ENCODE measurements at regions not wholly inside any gene's neighbourhood (a gene's known extent, or its start where the extent isn't known, plus 50 kb on each side); places are given as distances from the start of the nearest gene placed in this dataset.
"Not testable (repeated sequence)": the region's sequence is repeated elsewhere in the genome, so short reads cannot be mapped to it uniquely, and the experiment has no call there.

DNA sequence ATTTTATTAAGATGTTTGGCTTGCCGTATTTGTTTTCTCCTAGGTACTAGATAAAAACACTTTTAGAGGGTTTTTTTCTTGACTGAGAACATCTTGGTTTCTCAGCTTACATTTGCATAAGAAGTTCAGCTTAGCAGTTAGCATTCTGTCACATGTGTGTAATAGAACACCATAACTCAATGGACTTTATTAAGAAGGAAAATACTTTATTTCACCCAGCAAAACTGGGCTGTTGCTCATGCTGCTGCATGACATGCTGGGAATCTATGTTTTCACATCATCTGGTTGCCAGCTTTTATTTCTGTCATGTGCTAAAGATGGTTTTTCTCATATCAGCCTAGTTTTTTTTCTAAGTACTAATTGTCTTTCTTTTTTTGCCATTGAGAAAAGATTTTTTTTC is 144.6 kb downstream of the UTRN start:
- no peak overlapping the region for H2AFZ ChIP-seq (ENCODE audit: low read length)
- no peak overlapping the region for H2AK5ac ChIP-seq (ENCODE audit: insufficient read length, low read length)
- H3T11ph ChIP-seq (ENCODE audit: low read length): no peak overlapping the region
- Mint-ChIP-seq H3K36me3 (ENCODE audit: insufficient read depth in 1 of 3, low read depth in 3 of 3) (peaks cover 11 to 45% (median 34%) of the 10 kb centered on the region in 3 experiments), H3K9me3 (peaks cover 3 to 9% of the 10 kb centered on the region in 2 experiments; a peak in 4 of 5 replicates), H3K27me3 (ENCODE audit: low read depth) (no peaks in the 10 kb centered on the region), H3K27ac (no peak overlapping the region), H3K4me1 (no peaks in the 10 kb centered on the region), H3K4me3 (no peak overlapping the region)
- H3K4ac ChIP-seq (ENCODE audit: low read depth, low read length): no peak overlapping the region
- no peak overlapping the region for H3K23ac ChIP-seq (ENCODE audit: insufficient read length, low read depth, low read length)
- H3K18ac ChIP-seq (ENCODE audit: insufficient read length, low read depth, low read length): no peak overlapping the region
- H3K9ac ChIP-seq (ENCODE audit: extremely low read depth, insufficient read length, low read length): no peak overlapping the region
- H3K23me2 ChIP-seq (ENCODE audit: insufficient read length, low read depth, low read length, poor library complexity, severe bottlenecking): no peaks in the 10 kb centered on the region
- H3K4me1 ChIP-seq (ENCODE audit: insufficient read depth, low read length): no peaks in the 10 kb centered on the region
- no peaks in the 10 kb centered on the region for H3K27me3 ChIP-seq (ENCODE audit: insufficient read depth, low read length)
- no peak overlapping the region for H3K56ac ChIP-seq (ENCODE audit: insufficient read length, low read depth, low read length)
- no peak overlapping the region for H4K91ac ChIP-seq (ENCODE audit: insufficient read length, low read depth, low read length)
- H3K4me2 ChIP-seq (ENCODE audit: insufficient read depth, insufficient read length, low read length): no peak overlapping the region
- no peak overlapping the region for H2BK20ac ChIP-seq (ENCODE audit: low read depth, low read length, poor library complexity, severe bottlenecking)
- no peak overlapping the region for H4K8ac ChIP-seq (replicated peaks; ENCODE audit: insufficient read length, low read depth, low read length)
- no peaks in the 10 kb centered on the region for H3K79me2 ChIP-seq (ENCODE audit: insufficient read depth, low read length)
- no peaks in the 10 kb centered on the region for H4K20me1 ChIP-seq (ENCODE audit: control insufficient read depth, insufficient read depth, insufficient read length)
- no peak overlapping the region for H2BK15ac ChIP-seq (ENCODE audit: low read depth, low read length)
- no peak overlapping the region for H4K5ac ChIP-seq (ENCODE audit: insufficient read length, low read depth, low read length)
- H3K14ac ChIP-seq (ENCODE audit: insufficient read depth, low read length): no peak overlapping the region
- no peaks in the 10 kb centered on the region for H3K9me3 ChIP-seq (ENCODE audit: control insufficient read depth, low read depth, low read length)
- H3K27ac ChIP-seq (ENCODE audit: insufficient read length, low read depth, low read length): no peak overlapping the region
- DNase-seq: no peak
- TF ChIP-seq, protein P1, sequence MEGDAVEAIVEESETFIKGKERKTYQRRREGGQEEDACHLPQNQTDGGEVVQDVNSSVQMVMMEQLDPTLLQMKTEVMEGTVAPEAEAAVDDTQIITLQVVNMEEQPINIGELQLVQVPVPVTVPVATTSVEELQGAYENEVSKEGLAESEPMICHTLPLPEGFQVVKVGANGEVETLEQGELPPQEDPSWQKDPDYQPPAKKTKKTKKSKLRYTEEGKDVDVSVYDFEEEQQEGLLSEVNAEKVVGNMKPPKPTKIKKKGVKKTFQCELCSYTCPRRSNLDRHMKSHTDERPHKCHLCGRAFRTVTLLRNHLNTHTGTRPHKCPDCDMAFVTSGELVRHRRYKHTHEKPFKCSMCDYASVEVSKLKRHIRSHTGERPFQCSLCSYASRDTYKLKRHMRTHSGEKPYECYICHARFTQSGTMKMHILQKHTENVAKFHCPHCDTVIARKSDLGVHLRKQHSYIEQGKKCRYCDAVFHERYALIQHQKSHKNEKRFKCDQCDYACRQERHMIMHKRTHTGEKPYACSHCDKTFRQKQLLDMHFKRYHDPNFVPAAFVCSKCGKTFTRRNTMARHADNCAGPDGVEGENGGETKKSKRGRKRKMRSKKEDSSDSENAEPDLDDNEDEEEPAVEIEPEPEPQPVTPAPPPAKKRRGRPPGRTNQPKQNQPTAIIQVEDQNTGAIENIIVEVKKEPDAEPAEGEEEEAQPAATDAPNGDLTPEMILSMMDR (conservative IDR thresholded peaks at IDR 0.05): no peak
- WGBS (ENCODE audit: extremely low coverage, insufficient read length, low lambda C conversion rate): no CpG with 5 or more reads among the region's 1 CpG
- H2BK12ac ChIP-seq (ENCODE audit: insufficient read length, low read depth, low read length): no peak overlapping the region
- H2BK5ac ChIP-seq (ENCODE audit: insufficient read length, low read length): no peak overlapping the region
- no peaks in the 10 kb centered on the region for H3K79me1 ChIP-seq (ENCODE audit: insufficient read depth, low read depth, low read length, poor library complexity, severe bottlenecking)
- no peak overlapping the region for H2BK120ac ChIP-seq (ENCODE audit: low read depth, low read length, poor library complexity, severe bottlenecking)

DNA sequence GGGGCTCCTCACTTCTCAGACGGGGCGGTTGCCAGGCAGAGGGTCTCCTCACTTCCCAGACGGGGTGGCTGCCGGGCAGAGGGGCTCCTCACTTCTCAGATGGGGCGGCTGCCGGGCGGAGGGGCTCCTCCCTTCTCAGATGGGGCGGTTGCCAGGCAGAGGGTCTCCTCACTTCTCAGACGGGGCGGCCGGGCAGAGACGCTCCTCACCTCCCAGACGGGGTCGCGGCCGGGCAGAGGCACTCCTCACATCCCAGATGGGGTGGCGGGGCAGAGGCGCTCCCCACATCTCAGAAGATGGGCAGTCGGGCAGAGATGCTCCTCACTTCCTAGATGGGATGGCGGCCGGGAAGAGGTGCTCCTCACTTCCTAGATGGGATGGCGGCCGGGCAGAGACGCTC is 148.3 kb downstream of the UTRN start:
- not testable (repeated sequence) for H3K79me2 ChIP-seq (ENCODE audit: insufficient read depth, low read length); H4K5ac ChIP-seq (ENCODE audit: insufficient read length, low read depth, low read length); H2BK12ac ChIP-seq (ENCODE audit: insufficient read length, low read depth, low read length); H2BK5ac ChIP-seq (ENCODE audit: insufficient read length, low read length); DNase-seq; H2AK5ac ChIP-seq (ENCODE audit: insufficient read length, low read length); H3K9me3 Mint-ChIP-seq; H2BK20ac ChIP-seq (ENCODE audit: low read depth, low read length, poor library complexity, severe bottlenecking); H3K27me3 Mint-ChIP-seq (ENCODE audit: low read depth); H3K14ac ChIP-seq (ENCODE audit: insufficient read depth, low read length); H2BK120ac ChIP-seq (ENCODE audit: low read depth, low read length, poor library complexity, severe bottlenecking); H3K4me2 ChIP-seq (ENCODE audit: insufficient read depth, insufficient read length, low read length); H3K23ac ChIP-seq (ENCODE audit: insufficient read length, low read depth, low read length); H3K27me3 ChIP-seq (ENCODE audit: insufficient read depth, low read length); H3K27ac ChIP-seq (ENCODE audit: insufficient read length, low read depth, low read length); H4K20me1 ChIP-seq (ENCODE audit: control insufficient read depth, insufficient read depth, insufficient read length); H3K56ac ChIP-seq (ENCODE audit: insufficient read length, low read depth, low read length); H3K9ac ChIP-seq (ENCODE audit: extremely low read depth, insufficient read length, low read length); H3K23me2 ChIP-seq (ENCODE audit: insufficient read length, low read depth, low read length, poor library complexity, severe bottlenecking); H3K18ac ChIP-seq (ENCODE audit: insufficient read length, low read depth, low read length); H3K4me3 Mint-ChIP-seq; H3K27ac Mint-ChIP-seq; H3K4me1 Mint-ChIP-seq; H3K79me1 ChIP-seq (ENCODE audit: insufficient read depth, low read depth, low read length, poor library complexity, severe bottlenecking); H3K9me3 ChIP-seq (ENCODE audit: control insufficient read depth, low read depth, low read length); H4K8ac ChIP-seq (replicated peaks; ENCODE audit: insufficient read length, low read depth, low read length); H3T11ph ChIP-seq (ENCODE audit: low read length); H2AFZ ChIP-seq (ENCODE audit: low read length); H2BK15ac ChIP-seq (ENCODE audit: low read depth, low read length); H3K4ac ChIP-seq (ENCODE audit: low read depth, low read length); H4K91ac ChIP-seq (ENCODE audit: insufficient read length, low read depth, low read length); H3K4me1 ChIP-seq (ENCODE audit: insufficient read depth, low read length)
- H3K36me3 Mint-ChIP-seq (ENCODE audit: insufficient read depth in 1 of 3, low read depth in 3 of 3): peaks cover 33 to 60% (median 52%) of the 10 kb centered on the region in 3 experiments
- no CpG with 5 or more reads among the region's 24 CpGs for WGBS (ENCODE audit: extremely low coverage, insufficient read length, low lambda C conversion rate)

All from H9 (cell line).